ENCODE measurements at regions not wholly inside any gene's neighbourhood (a gene's known extent, or its start where the extent isn't known, plus 50 kb on each side); places are given as distances from the start of the nearest gene placed in this dataset.

GRCh38 chr20:18999086-18999485 is 185.5 kb downstream of the SCP2D1 start:
- H3K9me3 ChIP-seq (ENCODE audit: control insufficient read depth in 1 of 2, low read length in 2 of 2) = no peaks in the 10 kb centered on the region
- H3K4me3 ChIP-seq (ENCODE audit: low read length in 2 of 2) = no peak overlapping the region
- no peak overlapping the region for H3K27ac ChIP-seq (ENCODE audit: low read depth, low read length)
- no peaks in the 10 kb centered on the region for H3K27me3 ChIP-seq (ENCODE audit: insufficient read depth, low read length)
- Mint-ChIP-seq H3K4me3 (no peak overlapping the region), H3K36me3 (no peaks in the 10 kb centered on the region), H3K4me1 (no peaks in the 10 kb centered on the region), H3K9me3 (peaks cover 0 to 8% (median 3%) of the 10 kb centered on the region in 8 donors), H3K27me3 (peaks cover 1% of the 10 kb centered on the region in 2 donors), H3K27ac (no peak overlapping the region)
- POLR2A ChIA-PET (ENCODE audit: partially characterized antibody) = no interaction called here
- intact Hi-C loops (cut with micrococcal nuclease) = no loop called here
- no peak for DNase-seq
- CTCF ChIA-PET (ENCODE audit: partially characterized antibody) = interaction anchor here (1.5 kb wide), 1 partner anchor 14 kb away, joined by 4 read pairs; no protein-coding TSS in a partner anchor
- H3K36me3 ChIP-seq (ENCODE audit: insufficient read depth, low read length) = no peaks in the 10 kb centered on the region
- no peaks in the 10 kb centered on the region for H3K4me1 ChIP-seq (ENCODE audit: insufficient read depth, low read length)

GRCh38 chr20:19000078-19000477 is 186.5 kb downstream of the SCP2D1 start:
- no peaks in the 10 kb centered on the region for H3K4me1 ChIP-seq (ENCODE audit: insufficient read depth, low read length)
- ChIA-PET CTCF (ENCODE audit: partially characterized antibody) (no interaction called here), POLR2A (ENCODE audit: partially characterized antibody) (no interaction called here)
- H3K4me1 Mint-ChIP-seq = no peaks in the 10 kb centered on the region
- H3K27me3 Mint-ChIP-seq = peaks cover 0 to 1% of the 10 kb centered on the region in 2 donors
- no peaks in the 10 kb centered on the region for H3K27me3 ChIP-seq (ENCODE audit: insufficient read depth, low read length)
- no peaks in the 10 kb centered on the region for H3K36me3 ChIP-seq (ENCODE audit: insufficient read depth, low read length)
- H3K27ac ChIP-seq (ENCODE audit: low read depth, low read length) = no peak overlapping the region
- H3K4me3 Mint-ChIP-seq = no peak overlapping the region
- no peaks in the 10 kb centered on the region for H3K36me3 Mint-ChIP-seq
- H3K9me3 Mint-ChIP-seq = peaks cover 0 to 4% (median 2%) of the 10 kb centered on the region in 8 donors
- DNase-seq = no peak
- no peak overlapping the region for H3K4me3 ChIP-seq (ENCODE audit: low read length in 2 of 2)
- H3K9me3 ChIP-seq (ENCODE audit: control insufficient read depth in 1 of 2, low read length in 2 of 2) = no peaks in the 10 kb centered on the region
- no peak overlapping the region for H3K27ac Mint-ChIP-seq
- intact Hi-C loops (cut with micrococcal nuclease) = no loop called here

GRCh38 chr20:19001177-19001576 is 187.6 kb downstream of the SCP2D1 start:
- Histone ChIP-seq H3K36me3 (ENCODE audit: insufficient read depth, low read length) (no peaks in the 10 kb centered on the region), H3K9me3 (ENCODE audit: control insufficient read depth in 1 of 2, low read length in 2 of 2) (no peaks in the 10 kb centered on the region), H3K4me1 (ENCODE audit: insufficient read depth, low read length) (no peaks in the 10 kb centered on the region), H3K27me3 (ENCODE audit: insufficient read depth, low read length) (no peaks in the 10 kb centered on the region), H3K4me3 (ENCODE audit: low read length in 2 of 2) (no peak overlapping the region), H3K27ac (ENCODE audit: low read depth, low read length) (no peak overlapping the region)
- H3K4me1 Mint-ChIP-seq = no peaks in the 10 kb centered on the region
- no peak overlapping the region for H3K4me3 Mint-ChIP-seq
- no peaks in the 10 kb centered on the region for H3K36me3 Mint-ChIP-seq
- ChIA-PET CTCF (ENCODE audit: partially characterized antibody) (no interaction called here), POLR2A (ENCODE audit: partially characterized antibody) (no interaction called here)
- no peak overlapping the region for H3K27ac Mint-ChIP-seq
- H3K9me3 Mint-ChIP-seq = peaks cover 0 to 4% (median 0%) of the 10 kb centered on the region in 8 donors
- no peaks in the 10 kb centered on the region for H3K27me3 Mint-ChIP-seq
- DNase-seq = no peak
- intact Hi-C loops (cut with micrococcal nuclease) = no loop called here

GRCh38 chr20:19003366-19004336 is 190.1 kb downstream of the SCP2D1 start:
- H3K36me3 ChIP-seq (ENCODE audit: insufficient read depth, low read length) = no peaks in the 10 kb centered on the region
- H3K4me1 Mint-ChIP-seq = no peaks in the 10 kb centered on the region
- H3K27me3 Mint-ChIP-seq = peaks cover under 1 to 2% of the 10 kb centered on the region in 2 donors
- DNase-seq = no peak
- peaks cover 0 to 3% (median under 1%) of the 10 kb centered on the region in 8 donors for H3K9me3 Mint-ChIP-seq
- H3K9me3 ChIP-seq (ENCODE audit: control insufficient read depth in 1 of 2, low read length in 2 of 2) = no peaks in the 10 kb centered on the region
- no peaks in the 10 kb centered on the region for H3K4me1 ChIP-seq (ENCODE audit: insufficient read depth, low read length)
- H3K36me3 Mint-ChIP-seq = no peaks in the 10 kb centered on the region
- H3K4me3 Mint-ChIP-seq = no peak overlapping the region
- POLR2A ChIA-PET (ENCODE audit: partially characterized antibody) = no interaction called here
- no peaks in the 10 kb centered on the region for H3K27me3 ChIP-seq (ENCODE audit: insufficient read depth, low read length)
- no peak overlapping the region for H3K27ac Mint-ChIP-seq
- no peak overlapping the region for H3K27ac ChIP-seq (ENCODE audit: low read depth, low read length)
- intact Hi-C loops (cut with micrococcal nuclease) = no loop called here
- H3K4me3 ChIP-seq (ENCODE audit: low read length in 2 of 2) = no peak overlapping the region
- CTCF ChIA-PET (ENCODE audit: partially characterized antibody) = no interaction called here

GRCh38 chr20:19004975-19005374 is 191.4 kb downstream of the SCP2D1 start:
- Histone ChIP-seq H3K4me3 (ENCODE audit: low read length in 2 of 2) (no peak overlapping the region), H3K27ac (ENCODE audit: low read depth, low read length) (no peak overlapping the region), H3K27me3 (ENCODE audit: insufficient read depth, low read length) (no peaks in the 10 kb centered on the region), H3K36me3 (ENCODE audit: insufficient read depth, low read length) (no peaks in the 10 kb centered on the region), H3K9me3 (ENCODE audit: control insufficient read depth in 1 of 2, low read length in 2 of 2) (no peaks in the 10 kb centered on the region), H3K4me1 (ENCODE audit: insufficient read depth, low read length) (no peaks in the 10 kb centered on the region)
- DNase-seq = no peak
- no peaks in the 10 kb centered on the region for H3K4me1 Mint-ChIP-seq
- CTCF ChIA-PET (ENCODE audit: partially characterized antibody) = no interaction called here
- no peaks in the 10 kb centered on the region for H3K36me3 Mint-ChIP-seq
- peaks cover 2% of the 10 kb centered on the region in 2 donors for H3K27me3 Mint-ChIP-seq
- intact Hi-C loops (cut with micrococcal nuclease) = no loop called here
- no peak overlapping the region for H3K4me3 Mint-ChIP-seq
- POLR2A ChIA-PET (ENCODE audit: partially characterized antibody) = no interaction called here
- H3K9me3 Mint-ChIP-seq = peaks cover 0 to 3% (median 0%) of the 10 kb centered on the region in 8 donors
- H3K27ac Mint-ChIP-seq = no peak overlapping the region

- Mint-ChIP-seq H3K4me3 (no peak overlapping the region), H3K9me3 (peaks cover 0 to 2% (median under 1%) of the 10 kb centered on the region in 8 donors), H3K27me3 (peaks cover 2% of the 10 kb centered on the region in 2 donors), H3K4me1 (no peaks in the 10 kb centered on the region), H3K36me3 (no peaks in the 10 kb centered on the region), H3K27ac (no peak overlapping the region)
- no peak for DNase-seq
- no peak overlapping the region for H3K4me3 ChIP-seq (ENCODE audit: low read length in 2 of 2)
- ChIA-PET CTCF (ENCODE audit: partially characterized antibody) (no interaction called here), POLR2A (ENCODE audit: partially characterized antibody) (no interaction called here)
- H3K4me1 ChIP-seq (ENCODE audit: insufficient read depth, low read length) = no peaks in the 10 kb centered on the region
- no peaks in the 10 kb centered on the region for H3K27me3 ChIP-seq (ENCODE audit: insufficient read depth, low read length)
- no peak overlapping the region for H3K27ac ChIP-seq (ENCODE audit: low read depth, low read length)
- intact Hi-C loops (cut with micrococcal nuclease) = no loop called here
- H3K36me3 ChIP-seq (ENCODE audit: insufficient read depth, low read length) = no peaks in the 10 kb centered on the region
- no peaks in the 10 kb centered on the region for H3K9me3 ChIP-seq (ENCODE audit: control insufficient read depth in 1 of 2, low read length in 2 of 2)
Measured at GRCh38 chr20:19008497-19008896, 194.9 kb downstream of the SCP2D1 start.

GRCh38 chr20:19009081-19009688 is 195.6 kb downstream of the SCP2D1 start:
- CTCF ChIA-PET (ENCODE audit: partially characterized antibody) = no interaction called here
- H3K4me3 Mint-ChIP-seq = no peak overlapping the region
- POLR2A ChIA-PET (ENCODE audit: partially characterized antibody) = no interaction called here
- H3K9me3 Mint-ChIP-seq = peaks cover 0 to 4% (median under 1%) of the 10 kb centered on the region in 8 donors
- H3K27me3 ChIP-seq (ENCODE audit: insufficient read depth, low read length) = no peaks in the 10 kb centered on the region
- H3K27ac ChIP-seq (ENCODE audit: low read depth, low read length) = no peak overlapping the region
- DNase-seq = no peak
- no peak overlapping the region for H3K4me3 ChIP-seq (ENCODE audit: low read length in 2 of 2)
- H3K4me1 Mint-ChIP-seq = no peaks in the 10 kb centered on the region
- H3K9me3 ChIP-seq (ENCODE audit: control insufficient read depth in 1 of 2, low read length in 2 of 2) = no peaks in the 10 kb centered on the region
- H3K27me3 Mint-ChIP-seq = peaks cover 2% of the 10 kb centered on the region in 2 donors
- no peaks in the 10 kb centered on the region for H3K36me3 Mint-ChIP-seq
- no peak overlapping the region for H3K27ac Mint-ChIP-seq
- intact Hi-C loops (cut with micrococcal nuclease) = no loop called here
- no peaks in the 10 kb centered on the region for H3K4me1 ChIP-seq (ENCODE audit: insufficient read depth, low read length)
- no peaks in the 10 kb centered on the region for H3K36me3 ChIP-seq (ENCODE audit: insufficient read depth, low read length)
